Liver (tissue), 7 donors: ENCODE measurements at regions not wholly inside any gene's neighbourhood (a gene's known extent, or its start where the extent isn't known, plus 50 kb on each side); places are given as distances from the start of the nearest gene placed in this dataset.

Experiments
- DNase-seq: peaks from one replicate; pipeline ENCODE4 v3.0.0-alpha.2; 2017; ENCODE audit warnings: low spot score
- H3K27ac ChIP-seq, 2 donors: one replicate each; pipeline ENCODE4 v1.7.0; 2013; ENCODE audit warnings: inconsistent platforms in 2 of 2, low read length in 2 of 2, control low read depth in 1 of 2, low read depth in 1 of 2, mild to moderate bottlenecking in 1 of 2
- H3K27me3 ChIP-seq, 4 donors: one replicate each; pipeline versions ENCODE4 v1.6.1 to v1.7.0; 2013; ENCODE audit warnings: low read length in 3 of 4, inconsistent platforms in 1 of 4, mild to moderate bottlenecking in 1 of 4, moderate library complexity in 1 of 4; ENCODE audit not compliant: control insufficient read depth in 4 of 4, insufficient read depth in 4 of 4
- H3K36me3 ChIP-seq, 4 donors: one replicate each; pipeline versions ENCODE4 v1.6.1 to v1.7.0; 2013; ENCODE audit warnings: low read length in 3 of 4, mild to moderate bottlenecking in 3 of 4, low read depth in 1 of 4, moderate library complexity in 1 of 4; ENCODE audit not compliant: control insufficient read depth in 4 of 4, insufficient read depth in 3 of 4
- H3K4me1 ChIP-seq, 4 donors: one replicate each; pipeline versions ENCODE4 v1.6.1 to v1.7.0; 2013; ENCODE audit warnings: low read length in 3 of 4, mild to moderate bottlenecking in 3 of 4, moderate library complexity in 1 of 4; ENCODE audit not compliant: control insufficient read depth in 4 of 4, insufficient read depth in 4 of 4
- H3K4me3 ChIP-seq, 3 donors: one replicate each; pipeline versions ENCODE4 v1.6.1 to v1.7.0; 2013; ENCODE audit warnings: low read length in 3 of 3, control low read depth in 1 of 3, low read depth in 1 of 3, mild to moderate bottlenecking in 1 of 3
- H3K9ac ChIP-seq, 2 donors: one replicate each; pipeline ENCODE4 v1.7.0; 2013; ENCODE audit warnings: low read length in 2 of 2, mild to moderate bottlenecking in 2 of 2, moderate library complexity in 2 of 2, control low read depth in 1 of 2, low read depth in 1 of 2
- H3K9me3 ChIP-seq, 4 donors: one replicate each; pipeline versions ENCODE4 v1.6.1 to v1.7.0; 2013; ENCODE audit warnings: low read length in 3 of 4; ENCODE audit not compliant: control insufficient read depth in 4 of 4
- ATF3 ChIP-seq: IDR thresholded peaks from 2 replicates; pipeline ENCODE4 v1.6.1; 2016; ENCODE audit warnings: antibody characterized with exemption
- FOXA1 ChIP-seq: IDR thresholded peaks from 2 replicates; pipeline ENCODE4 v1.6.1; 2016; ENCODE audit warnings: antibody characterized with exemption
- FOXA2 ChIP-seq: IDR thresholded peaks from 2 replicates; pipeline ENCODE4 v1.6.1; 2016; ENCODE audit warnings: antibody characterized with exemption
- GABPA ChIP-seq, 2 donors: IDR thresholded peaks in 1 of 2; conservative IDR thresholded peaks in 1 of 2; 2 replicates each; pipeline ENCODE4 v1.6.1; 2016; ENCODE audit warnings: antibody characterized with exemption in 2 of 2, mild to moderate bottlenecking in 1 of 2, moderate library complexity in 1 of 2
- HNF4A ChIP-seq, 2 donors: conservative IDR thresholded peaks; 2 replicates each; pipeline ENCODE4 v1.6.1; 2016; ENCODE audit warnings: antibody characterized with exemption in 2 of 2, mild to moderate bottlenecking in 2 of 2
- HNF4G ChIP-seq: IDR thresholded peaks from 2 replicates; pipeline ENCODE4 v1.6.1; 2016; ENCODE audit warnings: antibody characterized with exemption
- JUND ChIP-seq, 2 donors: IDR thresholded peaks; 2 replicates each; pipeline ENCODE4 v1.6.1; 2016; ENCODE audit warnings: antibody characterized with exemption in 2 of 2
- MAX ChIP-seq: IDR thresholded peaks from 2 replicates; pipeline ENCODE4 v1.6.1; 2016; ENCODE audit warnings: antibody characterized with exemption
- NR2F2 ChIP-seq: IDR thresholded peaks from 2 replicates; pipeline ENCODE4 v1.6.1; 2016; ENCODE audit warnings: antibody characterized with exemption
- RAD21 ChIP-seq, 2 donors: IDR thresholded peaks; 2 replicates each; pipeline ENCODE4 v1.6.1; 2016; ENCODE audit warnings: antibody characterized with exemption in 2 of 2, mild to moderate bottlenecking in 2 of 2
- REST ChIP-seq: IDR thresholded peaks from 2 replicates; pipeline ENCODE4 v1.6.1; 2016; ENCODE audit warnings: antibody characterized with exemption, mild to moderate bottlenecking
- RXRA ChIP-seq, 2 donors: IDR thresholded peaks; 2 replicates each; pipeline ENCODE4 v1.6.1; 2017 to 2018; ENCODE audit warnings: antibody characterized with exemption in 2 of 2, mild to moderate bottlenecking in 1 of 2
- SP1 ChIP-seq: IDR thresholded peaks from 2 replicates; pipeline ENCODE4 v1.6.1; 2018; ENCODE audit warnings: antibody characterized with exemption, mild to moderate bottlenecking
- TAF1 ChIP-seq: conservative IDR thresholded peaks from 2 replicates; pipeline ENCODE4 v1.6.1; 2016; ENCODE audit warnings: antibody characterized with exemption, mild to moderate bottlenecking
- YY1 ChIP-seq: IDR thresholded peaks from 2 replicates; pipeline ENCODE4 v1.6.1; 2016; ENCODE audit warnings: antibody characterized with exemption, mild to moderate bottlenecking
- ZBTB33 ChIP-seq: IDR thresholded peaks from 2 replicates; pipeline ENCODE4 v1.6.1; 2016; ENCODE audit warnings: antibody characterized with exemption
- WGBS: extraction: QIAGEN DNeasy Blood & Tissue Kit; methylation state at CpG from one replicate; pipeline ENCODE4 v1.1.7; 2013; 5-methylcytosine and 5-hydroxymethylcytosine counted together
- donor health status: healthy.
- donor health status: healthy.
- donor health status: healthy.
- donor health status: healthy.

GRCh38 chr10:31207636-31208035, 111.4 kb upstream of the ZEB1 start:
- 46% methylated on average over 4 of the region's 4 CpGs for WGBS
- H3K27ac ChIP-seq: no peak overlapping the region
- H3K4me3 ChIP-seq: no peak overlapping the region
- TF ChIP-seq RAD21 (IDR thresholded peaks at IDR 0.05) (no peak), GABPA (IDR thresholded peaks at IDR 0.05 in 1 of 2, conservative IDR thresholded peaks at IDR 0.05 in 1 of 2) (no peak), YY1 (no peak), HNF4A (conservative IDR thresholded peaks at IDR 0.05) (no peak), SP1 (no peak), NR2F2 (no peak), JUND (IDR thresholded peaks at IDR 0.05) (no peak), FOXA1 (no peak), MAX (no peak), RXRA (IDR thresholded peaks at IDR 0.05) (no peak), ZBTB33 (no peak), REST (no peak), FOXA2 (no peak), ATF3 (no peak), HNF4G (no peak)
- no peak overlapping the region for H3K9ac ChIP-seq
- no peaks in the 10 kb centered on the region for H3K9me3 ChIP-seq
- DNase-seq: no peak
- H3K27me3 ChIP-seq: no peaks in the 10 kb centered on the region
- no peaks in the 10 kb centered on the region for H3K36me3 ChIP-seq
- H3K4me1 ChIP-seq: no peaks in the 10 kb centered on the region

- TF ChIP-seq JUND (IDR thresholded peaks at IDR 0.05) (no peak), TAF1 (no peak), ATF3 (no peak), NR2F2 (no peak), HNF4A (conservative IDR thresholded peaks at IDR 0.05) (no peak), YY1 (no peak), REST (no peak)
- Histone ChIP-seq H3K27me3 (no peaks in the 10 kb centered on the region), H3K27ac (no peak overlapping the region), H3K36me3 (no peaks in the 10 kb centered on the region), H3K9ac (no peak overlapping the region), H3K4me3 (no peak overlapping the region), H3K4me1 (no peaks in the 10 kb centered on the region), H3K9me3 (no peaks in the 10 kb centered on the region)
- 84% methylated on average over 7 of the region's 7 CpGs for WGBS
- no peak for DNase-seq
These were observed 109.5 kb upstream of the ZEB1 start for GRCh38 chr10:31209478-31209877.
